Nucleus accumbens (tissue), 56 donors: ENCODE measurements at regions not wholly inside any gene's neighbourhood (a gene's known extent, or its start where the extent isn't known, plus 50 kb on each side); places are given as distances from the start of the nearest gene placed in this dataset.
"Not testable (repeated sequence)": the region's sequence is repeated elsewhere in the genome, so short reads cannot be mapped to it uniquely, and the experiment has no call there.

Experiments
- DNase-seq, 56 donors: peaks; one replicate each; lab custom pipeline; 2025; lab: John Stamatoyannopoulos, UW

DNA sequence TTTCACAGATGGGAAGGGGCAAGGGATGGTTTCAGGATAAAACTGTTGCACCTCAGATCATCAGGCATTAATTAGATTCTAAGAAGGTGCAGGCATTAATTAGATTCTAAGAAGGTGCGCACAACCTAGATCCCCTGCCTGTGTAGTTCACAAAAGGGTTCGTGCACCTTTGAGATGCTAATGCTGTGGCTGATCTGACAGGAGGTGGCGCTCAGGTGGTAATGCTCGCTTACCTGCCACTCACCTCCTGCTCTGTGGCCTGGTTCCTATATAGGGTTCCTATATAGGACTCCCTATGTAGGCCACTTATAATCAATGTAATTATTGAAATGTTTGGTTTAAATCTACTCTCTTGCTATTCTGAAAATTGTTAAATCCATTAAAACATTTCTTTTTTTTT is 171.0 kb downstream of the MSX2 start:
- no peak for DNase-seq

DNA sequence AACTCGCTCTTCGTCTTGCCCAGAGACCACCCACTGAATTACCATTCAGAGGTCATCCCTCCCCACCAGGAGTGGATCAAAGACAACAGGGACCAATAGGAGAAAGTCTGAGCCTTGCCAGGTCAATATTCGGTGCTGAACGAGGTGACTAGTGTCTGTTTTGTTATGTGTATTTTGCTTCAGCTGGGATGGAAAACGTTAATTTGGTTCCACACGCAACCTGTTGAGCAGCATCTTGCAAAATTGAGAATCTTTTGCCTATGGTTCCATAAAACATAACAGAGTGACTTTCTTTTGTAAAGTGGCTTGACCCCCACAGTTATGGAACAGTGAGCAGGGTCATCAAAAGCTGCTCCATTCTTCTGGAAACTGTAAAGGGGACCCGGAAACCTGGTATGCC is 168.4 kb downstream of the MSX2 start:
- no peak for DNase-seq

DNA sequence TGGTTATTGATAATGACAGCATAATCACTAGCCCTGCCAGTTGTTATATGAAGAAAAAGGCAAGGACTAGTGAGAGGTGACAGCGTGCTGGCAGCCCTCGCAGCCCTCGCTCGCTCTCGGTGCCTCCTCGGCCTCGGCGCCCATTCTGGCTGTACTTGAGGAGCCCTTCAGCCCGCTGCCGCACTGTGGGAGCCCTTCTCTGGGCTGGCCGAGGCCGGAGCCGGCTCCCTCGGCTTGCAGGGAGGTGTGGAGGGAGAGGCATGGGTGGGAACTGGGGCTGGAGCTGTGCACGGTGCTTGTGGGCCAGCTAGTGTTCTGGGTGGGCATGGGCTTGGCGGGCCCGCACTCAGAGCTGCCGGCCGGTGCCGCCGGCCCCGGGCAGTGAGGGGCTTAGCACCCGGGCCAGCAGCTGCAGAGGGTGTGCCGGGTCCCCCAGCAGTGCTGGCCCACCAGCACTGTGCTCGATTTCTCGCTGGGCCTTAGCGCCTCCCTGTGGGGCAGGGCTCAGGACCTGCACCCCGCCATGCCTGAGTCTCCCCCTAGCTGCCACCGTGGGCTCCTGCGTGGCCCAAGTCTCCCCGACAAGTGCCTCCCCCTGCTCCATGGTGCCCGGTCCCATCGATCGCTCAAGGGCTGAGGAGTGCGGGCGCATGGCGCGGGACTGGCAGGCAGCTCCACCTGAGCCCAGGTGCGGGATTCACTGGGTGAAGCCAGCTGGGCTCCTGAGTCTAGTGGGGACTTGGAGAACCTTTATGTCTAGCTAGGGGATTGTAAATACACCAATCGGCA is 156.2 kb downstream of the MSX2 start:
- DNase-seq = not testable (repeated sequence)

DNA sequence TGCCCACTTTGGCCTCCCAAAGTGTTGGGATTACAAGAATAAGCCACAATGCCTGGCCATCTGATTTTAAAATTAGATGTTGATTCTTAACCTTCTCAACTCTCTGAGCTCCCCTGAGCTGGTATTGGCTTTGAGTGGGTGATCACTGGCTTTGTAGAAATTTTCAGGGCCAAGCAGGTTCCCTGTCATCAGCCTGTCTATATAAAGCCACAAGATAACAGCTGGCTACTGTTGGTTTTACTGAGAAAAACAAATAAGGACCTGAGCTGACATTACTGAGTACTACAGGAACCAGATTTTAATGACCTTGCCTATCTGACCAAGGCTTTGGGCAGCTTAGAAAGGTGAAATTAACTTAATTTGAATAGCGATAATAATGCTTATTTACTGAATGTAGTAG is 153.6 kb downstream of the MSX2 start:
- no peak for DNase-seq

DNA sequence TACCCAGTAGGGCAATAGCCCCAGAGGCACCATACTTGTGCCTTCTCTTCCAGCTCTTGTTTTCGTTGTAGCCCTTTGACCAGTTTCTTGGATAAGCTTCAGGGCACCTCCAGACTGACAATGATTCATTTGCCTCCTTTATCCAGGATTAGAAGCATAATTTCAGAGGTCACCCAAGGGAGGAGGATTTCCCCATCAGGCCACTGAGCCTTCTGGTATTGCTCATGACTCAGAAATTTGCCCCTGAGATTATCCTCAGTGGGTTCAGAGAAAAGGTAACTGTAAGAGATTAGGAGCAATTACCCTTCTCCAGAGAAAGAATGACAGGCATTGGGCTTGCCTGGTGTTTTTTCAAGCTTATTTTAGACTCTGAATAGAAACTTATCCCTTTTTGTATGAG is 147.9 kb downstream of the MSX2 start:
- DNase-seq = no peak

DNA sequence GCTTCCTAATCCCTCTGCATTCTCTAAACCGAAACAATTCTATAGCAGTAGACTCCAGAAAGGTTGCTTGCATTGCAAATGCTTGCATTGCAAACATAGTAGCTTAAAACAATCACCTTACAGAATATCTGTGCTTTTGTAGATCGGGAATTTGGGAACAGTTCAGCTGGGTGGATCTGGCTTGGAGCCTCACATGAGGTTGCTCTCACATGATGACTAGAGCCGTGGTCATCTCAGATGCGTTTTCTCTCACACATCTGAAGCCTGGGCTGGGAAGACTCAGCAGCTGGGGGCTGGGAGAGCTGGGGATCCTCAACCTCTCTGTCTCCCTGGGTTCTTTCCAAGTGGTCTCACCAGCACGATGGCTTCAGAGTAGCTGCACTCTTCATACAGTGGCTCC is 127.8 kb downstream of the MSX2 start:
- DNase-seq = no peak

DNA sequence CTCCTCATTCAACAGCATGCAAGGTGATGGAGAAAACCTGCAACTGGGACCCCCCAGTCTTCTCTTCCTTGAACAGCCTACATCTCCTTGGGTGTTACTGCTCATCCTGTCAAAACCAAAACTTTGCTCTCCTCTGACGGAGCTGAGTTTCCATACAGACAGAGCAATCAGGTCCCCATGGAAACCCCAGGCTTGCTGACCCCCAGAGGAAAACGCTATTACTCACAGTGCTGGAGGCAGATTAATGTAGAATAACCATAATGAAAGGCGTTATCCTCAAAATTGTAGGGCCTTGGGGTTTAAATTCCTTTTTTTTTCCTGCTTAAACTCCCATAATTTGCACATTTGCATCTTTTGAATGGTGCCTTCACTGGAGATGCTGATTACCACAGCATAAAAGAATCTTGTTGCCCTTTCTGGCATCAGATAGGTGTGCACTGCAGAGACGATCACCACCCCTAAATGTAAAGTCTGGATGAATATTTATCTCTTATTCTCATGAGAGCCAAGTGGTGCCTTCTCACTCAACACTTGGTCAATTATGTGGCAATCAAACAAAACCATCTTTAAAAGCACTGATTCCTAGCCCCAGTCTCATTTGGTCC is 126.3 kb downstream of the MSX2 start:
- no peak for DNase-seq

DNA sequence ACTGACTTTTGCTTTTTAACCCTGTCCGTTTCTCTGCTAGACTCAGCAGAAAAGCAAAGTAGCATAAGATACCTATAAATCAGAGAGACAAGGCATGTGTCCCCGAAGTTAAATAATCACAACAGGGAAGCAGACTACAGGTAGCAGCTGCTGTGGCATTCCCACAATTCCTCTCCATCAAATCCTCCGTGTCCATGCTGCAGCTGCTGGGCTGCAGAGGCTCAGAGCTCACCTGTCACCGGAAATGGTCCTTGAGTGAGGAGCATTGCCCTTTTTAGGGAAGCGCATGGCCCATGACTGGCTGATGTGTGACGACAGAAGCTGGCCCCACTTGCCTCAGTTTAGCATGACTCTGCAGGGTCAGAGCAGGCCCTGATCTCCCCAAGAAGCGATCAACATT is 125.0 kb downstream of the MSX2 start:
- DNase-seq = no peak

DNA sequence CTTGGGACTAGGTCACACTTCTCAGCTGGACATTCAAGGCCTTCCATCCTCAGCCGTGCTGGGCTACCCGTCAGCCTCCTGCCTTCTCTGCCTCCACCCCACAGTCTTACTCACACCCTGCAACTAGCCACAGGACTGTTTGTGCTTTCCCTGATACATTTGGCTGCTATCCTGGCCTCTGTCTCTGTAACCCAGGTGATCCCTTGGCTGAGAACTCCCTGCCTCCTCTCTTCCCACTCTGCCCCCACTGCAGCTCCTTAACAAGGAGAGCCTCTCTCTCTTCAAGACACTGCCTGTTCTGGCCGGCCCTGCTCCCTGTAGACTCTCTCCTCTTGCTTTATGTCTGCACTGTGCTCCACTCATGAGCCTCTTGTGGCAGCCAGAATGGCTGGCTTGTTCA is 120.6 kb downstream of the MSX2 start:
- peak in 4 of 56 donors; percentile 3 to 13 (median 6) for DNase-seq

DNA sequence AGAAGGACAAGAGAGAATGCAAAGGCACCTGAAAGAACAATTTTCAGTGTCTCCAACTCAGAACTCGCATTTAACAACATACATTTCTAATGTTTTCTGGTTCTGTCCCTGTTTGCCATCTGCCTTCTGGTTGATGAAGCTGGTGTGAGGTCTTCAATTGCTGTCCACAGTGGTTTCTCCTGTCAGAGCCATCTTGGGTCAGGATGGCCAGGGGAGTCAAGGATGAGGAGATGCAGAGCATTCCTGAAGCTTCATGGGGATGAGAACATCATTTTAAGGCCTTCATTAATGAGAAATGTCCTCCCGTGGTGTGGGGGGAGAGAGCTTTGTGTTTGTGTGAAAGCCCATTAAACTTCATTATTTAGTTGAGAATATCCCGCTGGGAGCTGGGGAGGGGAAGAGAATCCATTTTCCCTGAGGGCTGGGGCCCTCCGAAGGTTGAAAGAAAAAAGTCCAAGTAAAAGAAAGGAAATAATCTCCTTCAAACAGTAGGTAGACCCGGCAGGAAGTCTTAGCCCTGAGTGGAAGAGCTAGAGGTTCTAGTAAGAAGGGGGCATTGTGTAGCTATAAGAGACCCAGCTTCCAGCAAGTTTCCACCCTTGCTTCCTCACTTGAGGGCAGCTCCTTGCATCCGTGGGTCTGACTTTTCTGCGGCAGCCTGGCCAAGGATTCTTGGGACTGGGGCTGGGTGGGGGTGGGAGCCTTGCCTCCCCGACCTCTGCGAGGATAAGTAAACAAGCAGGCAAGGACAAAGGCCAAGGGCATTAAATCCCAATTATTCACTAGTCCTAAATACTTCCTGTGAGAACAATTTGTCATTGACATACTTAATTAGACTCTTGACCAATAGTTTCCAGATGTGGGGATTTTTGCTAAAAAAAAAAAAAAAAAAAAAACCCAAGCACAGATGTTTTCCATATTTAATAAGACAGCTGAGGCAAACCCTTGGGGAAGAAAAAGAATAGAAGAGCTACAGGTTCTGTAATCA is 119.2 kb downstream of the MSX2 start:
- no peak for DNase-seq

DNA sequence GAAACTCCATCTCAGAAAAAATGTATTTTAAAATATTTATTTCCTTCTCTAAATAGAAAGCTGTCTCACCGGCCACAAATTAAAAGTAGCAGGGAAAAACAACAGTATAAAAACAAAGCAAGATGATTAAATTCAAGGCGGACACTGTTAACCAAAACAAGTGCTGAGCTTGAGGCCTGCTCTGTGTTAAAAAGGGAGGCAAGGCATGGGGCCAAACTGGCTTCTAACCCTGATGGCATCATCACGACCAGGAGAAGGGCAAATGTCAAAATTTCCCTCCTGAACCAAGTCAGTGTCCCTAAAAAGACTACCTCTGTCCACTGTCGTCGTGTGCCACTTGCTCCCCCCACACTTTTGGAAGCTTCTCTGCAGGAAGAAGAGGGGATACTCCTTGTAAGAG is 116.1 kb downstream of the MSX2 start:
- no peak for DNase-seq

DNA sequence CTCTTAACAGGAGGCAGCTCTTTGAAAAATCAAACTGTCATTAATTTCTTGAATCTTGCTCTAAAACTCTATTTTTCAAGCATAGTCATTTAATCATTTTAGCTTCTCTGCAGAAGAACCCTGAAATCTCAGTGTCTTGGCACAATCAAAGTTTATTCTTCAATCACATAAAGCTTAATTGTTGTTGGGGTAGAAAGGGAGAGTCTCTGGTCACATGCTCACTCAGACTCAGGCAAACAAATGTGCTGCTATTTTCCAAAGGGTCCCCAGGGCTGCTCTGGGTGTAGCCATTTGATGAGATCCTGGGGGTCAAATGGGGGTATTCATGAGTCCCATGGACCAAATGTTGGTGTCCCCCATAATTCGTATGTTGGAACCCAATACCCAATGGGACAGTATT is 114.8 kb downstream of the MSX2 start:
- peak in 17 of 56 donors; percentile 2 to 36 (median 22) for DNase-seq

DNA sequence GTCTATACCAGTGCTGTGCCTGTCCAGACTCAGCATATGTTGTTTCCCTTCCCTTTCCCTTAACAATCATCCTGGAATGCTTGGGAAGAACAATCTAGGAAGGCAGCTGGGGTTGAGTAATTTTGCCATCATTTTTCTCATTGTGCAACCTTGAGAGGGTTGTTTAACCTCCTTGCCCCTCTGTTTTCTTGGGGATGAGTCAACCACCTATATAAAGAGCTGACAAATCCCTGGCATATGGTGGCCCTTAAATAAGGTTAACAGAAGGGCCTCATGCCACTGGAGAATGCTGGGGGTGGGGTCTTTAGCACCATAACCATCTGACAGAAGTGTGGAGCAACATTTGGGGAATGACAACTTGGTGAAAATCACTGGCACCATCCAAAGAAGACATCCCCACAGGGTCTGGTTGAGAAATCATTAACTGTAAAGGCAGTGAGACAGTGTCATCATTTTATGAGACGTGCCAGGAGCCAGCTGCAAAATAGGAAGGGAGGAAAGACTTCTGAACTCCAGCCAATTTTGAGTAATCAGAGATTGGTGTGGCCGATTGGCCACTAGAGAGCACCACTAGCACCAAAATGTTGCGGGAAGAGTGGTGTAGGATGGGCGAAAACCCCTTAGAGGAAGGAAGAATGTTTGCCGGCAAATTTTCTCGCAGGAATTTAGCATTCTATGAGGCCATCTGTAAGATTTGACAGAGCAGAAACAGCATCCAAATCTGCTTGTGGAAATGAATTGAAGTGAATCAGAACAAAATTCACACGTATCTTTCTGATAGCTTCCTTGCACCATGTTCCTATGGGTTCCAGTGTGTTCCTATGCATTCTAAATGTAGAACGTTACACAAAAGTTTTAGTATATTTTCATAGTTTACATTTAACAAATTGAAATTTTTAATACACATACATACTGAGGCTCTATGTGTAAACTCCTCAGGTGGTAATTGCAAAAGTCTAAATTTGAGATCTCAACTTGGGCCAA is 113.8 kb downstream of the MSX2 start:
- peak in 23 of 56 donors; percentile 2 to 48 (median 27) for DNase-seq

DNA sequence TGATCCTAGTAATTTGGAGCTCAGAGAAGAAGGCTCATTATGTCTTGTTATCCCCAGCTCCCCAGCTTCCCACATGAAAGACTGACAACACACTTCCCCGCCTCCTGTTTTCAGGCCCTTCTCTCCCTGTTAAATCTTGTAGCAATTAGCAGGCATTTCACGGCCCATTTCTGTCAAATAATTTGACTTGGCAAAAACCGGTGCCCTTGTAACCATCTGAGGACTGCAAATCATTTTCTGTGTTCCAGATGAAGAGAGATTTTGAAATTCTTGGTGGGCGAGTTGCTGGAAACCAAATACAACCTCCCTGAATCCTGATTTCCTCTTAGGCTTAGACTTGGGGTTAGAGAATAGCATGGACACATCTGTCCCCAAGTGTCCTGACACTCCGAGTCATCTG is 109.7 kb downstream of the MSX2 start:
- no peak for DNase-seq

DNA sequence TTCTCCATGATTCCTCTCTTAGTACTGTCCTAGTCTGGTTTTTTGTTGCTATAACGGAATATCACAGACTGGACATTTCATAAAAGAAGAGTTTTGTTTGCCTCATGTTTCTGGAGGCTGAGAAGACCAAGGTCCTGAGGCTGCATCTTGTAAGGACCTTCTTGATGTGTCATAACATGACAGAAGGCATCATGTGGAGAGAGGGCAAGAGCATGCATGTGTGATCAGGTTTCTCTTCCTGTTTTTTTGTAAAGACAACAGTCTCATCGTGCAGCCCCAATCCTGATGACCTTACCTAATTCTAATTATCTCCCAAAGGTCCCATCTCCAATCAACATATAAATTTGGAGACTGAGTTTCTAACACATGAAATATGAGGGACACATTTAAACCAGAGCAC is 108.4 kb downstream of the MSX2 start:
- no peak for DNase-seq

DNA sequence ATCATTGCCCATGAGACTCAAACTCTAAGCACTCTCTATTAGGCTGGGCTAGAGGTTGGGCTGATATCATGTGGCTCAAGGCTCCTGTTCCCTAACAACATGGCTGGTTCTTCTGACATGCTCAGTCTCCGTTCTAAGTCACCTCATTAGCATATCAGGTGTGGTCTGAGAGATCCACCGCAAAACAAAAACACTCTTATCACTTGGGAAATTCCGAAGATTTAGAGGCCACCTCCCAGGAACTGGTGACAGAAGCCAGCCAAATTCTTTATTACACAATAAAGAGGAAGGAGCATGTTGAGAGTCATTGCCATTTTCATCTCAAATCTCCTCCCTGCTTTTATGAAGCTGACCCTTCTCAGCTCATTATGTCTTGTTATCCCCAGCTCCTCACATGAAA is 107.6 kb downstream of the MSX2 start:
- no peak for DNase-seq

DNA sequence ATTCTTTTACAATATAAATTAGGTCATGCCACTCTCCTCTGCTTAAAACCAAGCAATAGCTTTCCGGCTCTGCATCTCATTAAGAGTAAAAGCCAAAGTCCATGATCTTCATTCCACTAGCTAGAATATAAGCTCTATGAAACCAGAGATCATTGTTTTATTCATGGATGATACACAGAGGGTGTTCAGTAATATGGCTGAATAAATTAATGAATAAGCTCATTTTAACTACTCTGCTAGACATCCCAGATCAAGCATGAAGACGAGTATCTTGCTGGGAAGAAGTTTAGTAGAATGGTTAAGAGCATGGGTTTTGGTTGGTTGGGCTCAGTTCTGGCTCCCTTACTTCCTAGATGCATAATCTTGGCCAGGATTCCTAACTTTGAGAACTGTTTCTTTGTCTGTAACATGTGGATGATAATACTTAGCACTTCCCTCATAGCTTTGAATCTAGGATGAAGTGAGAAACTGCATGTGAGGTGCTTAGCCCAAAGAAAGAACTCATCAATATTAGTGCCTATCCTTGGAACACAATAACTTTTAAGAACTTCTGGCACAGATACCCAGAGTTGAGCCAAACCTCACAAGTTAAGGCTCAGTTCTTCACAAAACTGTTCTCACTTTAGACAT is 106.8 kb downstream of the MSX2 start:
- DNase-seq = no peak

DNA sequence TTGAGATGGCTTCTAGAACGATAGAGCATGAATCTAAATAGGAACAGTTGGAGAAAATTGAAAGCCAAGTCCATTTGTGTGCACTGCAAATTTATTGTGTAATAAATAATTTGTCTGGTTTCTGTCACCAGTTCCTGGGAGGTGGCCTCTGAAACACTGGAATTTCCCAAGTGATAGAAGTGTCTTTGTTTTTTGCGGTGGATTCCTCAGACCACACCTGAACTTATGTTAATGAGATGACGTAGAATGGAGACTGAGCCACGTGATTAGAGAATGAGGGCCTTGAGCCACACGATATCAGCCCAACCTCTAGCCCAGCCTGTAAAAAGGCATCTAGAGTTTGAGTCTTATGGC is 105.1 kb downstream of the MSX2 start:
- DNase-seq = no peak

DNA sequence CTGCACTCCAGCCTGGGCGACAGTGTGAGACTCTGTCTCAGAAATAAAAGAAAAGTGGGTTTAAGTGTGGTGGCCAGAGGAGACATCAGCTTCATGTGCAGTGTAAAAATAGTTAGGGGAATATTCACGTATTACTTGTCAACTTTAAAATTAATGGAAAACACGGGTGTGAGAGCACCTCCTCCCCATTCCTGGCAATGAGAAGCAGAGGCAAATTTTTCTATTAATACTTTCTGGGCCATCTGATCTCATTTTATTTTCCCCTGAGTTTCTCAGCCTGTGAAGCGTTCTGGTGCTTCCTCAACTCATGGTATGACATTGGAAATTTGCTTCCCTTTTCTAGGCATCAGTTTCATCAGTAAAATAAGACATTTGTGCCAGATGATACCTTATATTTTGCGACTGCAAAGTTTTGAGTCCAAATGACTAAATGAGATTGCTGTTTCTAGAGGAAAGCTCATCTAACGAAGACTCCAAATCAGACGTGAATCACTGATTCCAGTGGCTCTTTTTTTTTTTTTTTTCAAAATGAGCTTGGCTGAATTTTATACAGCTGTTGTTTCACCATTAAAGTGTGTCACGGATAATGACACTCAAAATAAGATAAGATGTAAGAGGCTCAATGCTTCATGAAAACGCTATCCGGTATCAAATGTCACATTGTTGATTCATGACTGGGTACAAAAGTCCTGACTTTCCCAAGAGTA is 104.6 kb downstream of the MSX2 start:
- no peak for DNase-seq
